Embryonic facial prominence (tissue), 1 donor: ENCODE measurements at regions not wholly inside any gene's neighbourhood (a gene's known extent, or its start where the extent isn't known, plus 50 kb on each side); places are given as distances from the start of the nearest gene placed in this dataset.

ENCODE experiments used
- DNase-seq: peaks from one replicate; pipeline ENCODE4 v3.0.0-alpha.2; 2016; ENCODE audit errors: extremely low spot score

DNA sequence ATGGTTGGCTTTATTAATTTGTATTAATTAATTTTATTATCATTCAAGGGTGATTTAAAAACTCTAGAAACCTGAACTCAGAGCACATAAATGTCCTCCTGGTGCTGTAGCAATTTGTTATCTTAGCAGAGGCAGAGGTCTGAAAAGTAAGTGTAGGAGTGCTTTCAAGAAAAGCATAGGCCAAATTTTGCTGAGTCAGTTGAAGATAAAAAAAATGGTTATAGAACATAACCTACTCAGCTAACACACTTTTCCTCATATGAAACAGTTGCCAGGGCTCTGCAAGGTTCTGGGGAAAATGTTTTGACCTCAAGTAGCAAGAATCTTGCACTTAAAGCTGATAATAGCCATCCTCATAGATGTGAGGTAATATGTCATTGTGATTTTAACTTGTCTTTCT is 53.5 kb upstream of the CHODL start:
- DNase-seq, result no peak

DNA sequence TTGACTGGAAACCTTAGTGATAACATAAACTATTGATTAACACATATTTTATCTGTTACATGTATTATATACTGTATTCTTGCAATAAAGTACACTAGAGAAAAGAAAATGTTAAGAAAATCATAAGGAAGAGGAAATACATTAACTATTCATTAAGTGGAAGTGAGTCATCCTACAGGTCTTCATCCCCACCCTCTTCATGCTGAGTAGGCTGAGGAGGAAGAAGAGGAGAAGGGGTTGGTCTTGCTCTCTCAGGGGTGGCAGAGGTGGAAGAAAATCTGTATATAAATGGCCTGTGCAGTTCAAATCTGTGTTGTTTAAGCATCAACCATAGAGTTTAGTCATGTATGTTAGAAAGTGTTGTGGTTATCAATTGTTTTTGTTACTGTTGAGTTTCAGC is 66.1 kb upstream of the CHODL start:
- no peak for DNase-seq

DNA sequence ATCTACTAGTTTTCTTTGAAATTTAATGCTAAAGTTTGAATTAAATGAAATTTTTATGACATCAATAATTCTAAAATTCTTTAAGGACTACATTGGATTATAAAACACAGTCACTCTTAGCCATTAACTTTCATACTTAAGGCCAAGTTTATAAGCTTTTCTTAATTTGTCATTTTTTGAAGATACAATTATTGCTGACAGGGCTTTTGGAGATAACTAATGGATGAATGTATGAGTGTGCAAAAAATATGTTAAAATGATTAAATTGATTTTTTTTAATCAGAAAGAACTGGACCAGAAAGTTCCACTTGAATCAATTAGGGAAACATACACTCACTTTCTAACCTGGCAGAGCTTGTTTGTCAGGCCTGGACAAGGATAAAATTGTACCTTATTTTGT is 70.3 kb upstream of the CHODL start:
- DNase-seq, result no peak

DNA sequence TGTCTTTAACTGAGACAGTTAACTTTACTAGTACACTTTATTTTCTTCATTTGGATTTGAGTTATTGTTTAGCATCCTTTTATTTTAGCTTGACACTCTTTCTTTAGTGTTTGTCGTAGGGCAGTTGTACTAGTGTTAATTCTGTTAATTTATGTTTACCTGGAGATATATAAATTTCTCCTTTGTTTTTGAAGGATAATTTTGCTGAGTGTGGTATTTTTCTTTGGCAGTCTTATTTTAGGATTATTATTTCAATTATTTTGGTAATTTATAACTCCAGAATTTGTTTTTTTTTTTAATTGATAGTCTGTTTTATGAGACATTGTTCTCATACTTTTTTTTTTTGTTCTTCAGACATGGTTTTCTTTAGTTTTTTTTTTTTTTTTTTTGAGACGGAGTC is 73.8 kb upstream of the CHODL start:
- DNase-seq, result no peak

DNA sequence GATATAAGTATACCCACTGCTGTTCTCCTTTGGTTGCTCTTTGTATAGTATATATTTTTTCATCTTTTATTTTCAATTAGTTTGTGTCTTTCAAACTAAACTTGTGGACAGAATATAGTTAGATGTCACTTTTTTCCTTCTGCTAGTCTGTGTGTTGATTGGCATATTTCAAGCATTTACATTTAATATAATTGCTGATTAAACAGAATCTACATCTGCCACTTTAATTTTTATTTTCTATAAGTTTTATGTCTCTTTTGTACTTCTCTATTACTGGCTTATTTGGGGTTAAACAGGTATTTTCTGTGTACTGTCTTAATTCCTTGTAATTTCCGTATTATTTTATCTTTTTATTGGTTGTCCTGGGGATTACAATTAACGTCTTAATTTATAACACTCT is 74.4 kb upstream of the CHODL start:
- no peak for DNase-seq

DNA sequence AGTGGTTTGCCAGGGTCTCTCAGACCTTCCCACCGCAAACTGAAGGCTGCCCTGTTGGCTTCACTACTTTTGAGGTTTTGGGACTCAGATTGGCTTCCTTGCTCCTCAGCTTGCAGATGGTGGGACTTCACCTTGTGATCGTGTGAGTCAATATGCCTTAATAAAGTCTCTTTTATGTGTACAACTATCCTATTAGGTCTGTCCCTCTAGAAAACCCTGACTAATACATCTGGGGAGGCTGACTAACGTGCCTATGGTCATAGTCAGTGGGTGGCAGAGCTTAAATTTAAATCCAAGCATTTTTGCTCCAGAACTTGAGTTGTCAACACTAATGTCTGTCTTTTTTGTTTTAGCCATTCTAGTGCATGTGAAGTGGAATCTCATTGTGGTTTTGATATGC is 76.5 kb upstream of the CHODL start:
- DNase-seq, result no peak

DNA sequence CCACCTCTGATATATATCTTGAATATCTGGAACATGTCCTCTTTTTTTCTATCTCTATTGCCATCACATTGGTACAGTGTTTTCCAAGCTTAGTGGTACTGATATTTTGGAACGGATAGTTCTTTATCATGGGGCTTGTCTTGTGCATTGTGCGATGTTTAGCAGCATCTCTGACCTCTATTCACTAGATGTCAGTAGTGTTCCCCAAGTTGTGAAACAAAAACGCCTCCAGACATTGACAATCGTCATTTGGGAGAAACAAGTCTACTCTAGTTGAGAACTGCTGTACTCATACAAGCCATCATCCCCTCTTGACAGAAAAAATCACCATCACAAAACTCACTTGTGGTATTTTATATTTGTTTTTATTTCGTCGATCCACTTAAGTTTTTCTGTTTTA is 79.7 kb upstream of the CHODL start:
- DNase-seq, result no peak

DNA sequence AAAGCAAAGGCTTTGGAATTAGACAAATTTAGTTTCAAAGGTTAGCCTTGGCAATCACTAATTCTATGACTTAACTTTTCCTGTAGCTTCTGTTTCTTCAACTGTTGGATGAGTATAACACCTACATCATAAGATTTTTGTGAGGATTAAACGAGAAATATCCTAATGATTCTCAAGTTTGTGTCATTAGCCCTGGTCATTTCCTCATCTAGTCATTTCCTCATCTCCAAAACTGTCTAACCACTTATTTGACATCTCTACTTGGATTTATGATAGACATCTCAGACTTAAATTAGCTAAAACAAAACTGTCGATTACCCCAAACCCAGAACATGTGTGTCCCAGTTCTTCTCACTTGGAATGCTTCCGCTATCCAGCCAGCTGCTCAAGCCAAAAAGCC is 80.2 kb upstream of the CHODL start:
- DNase-seq, result no peak

DNA sequence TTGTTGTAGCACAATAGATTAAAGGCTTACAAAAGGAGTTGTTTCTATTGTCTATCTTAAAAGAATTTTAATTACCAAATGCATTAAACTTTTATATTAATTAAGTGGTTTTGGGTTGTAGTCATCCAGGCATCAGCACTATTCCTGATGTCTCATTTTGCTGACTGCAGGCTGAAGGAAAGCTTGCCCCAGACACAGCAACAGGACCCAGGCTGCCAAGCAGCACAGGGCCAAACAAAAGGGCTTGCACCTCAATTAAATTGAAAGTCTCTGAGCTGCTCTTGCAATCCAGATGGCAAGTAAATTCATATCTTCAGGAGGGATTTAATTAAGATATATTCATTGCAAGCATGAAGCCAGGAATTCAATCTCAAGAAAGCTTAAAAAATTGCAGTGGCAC is 80.7 kb upstream of the CHODL start:
- no peak for DNase-seq

DNA sequence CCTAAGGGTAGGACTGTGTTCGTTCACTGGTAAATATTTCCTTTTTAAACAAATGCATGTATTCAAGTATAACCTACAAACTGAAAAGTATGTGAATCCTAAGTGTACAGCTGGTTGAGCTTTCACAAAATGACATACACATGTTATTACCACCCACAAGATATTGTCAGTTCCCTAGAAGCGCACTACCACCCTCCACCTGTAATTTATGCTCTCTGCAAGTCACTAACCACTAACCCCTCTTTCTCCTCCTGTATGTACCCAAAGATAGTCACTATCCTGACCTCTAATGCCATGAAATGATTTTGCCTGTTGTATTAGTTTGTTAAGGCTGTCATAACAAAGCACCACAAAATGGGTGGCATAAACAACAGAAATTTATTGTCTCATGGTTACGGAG is 82.8 kb upstream of the CHODL start:
- DNase-seq, result no peak

DNA sequence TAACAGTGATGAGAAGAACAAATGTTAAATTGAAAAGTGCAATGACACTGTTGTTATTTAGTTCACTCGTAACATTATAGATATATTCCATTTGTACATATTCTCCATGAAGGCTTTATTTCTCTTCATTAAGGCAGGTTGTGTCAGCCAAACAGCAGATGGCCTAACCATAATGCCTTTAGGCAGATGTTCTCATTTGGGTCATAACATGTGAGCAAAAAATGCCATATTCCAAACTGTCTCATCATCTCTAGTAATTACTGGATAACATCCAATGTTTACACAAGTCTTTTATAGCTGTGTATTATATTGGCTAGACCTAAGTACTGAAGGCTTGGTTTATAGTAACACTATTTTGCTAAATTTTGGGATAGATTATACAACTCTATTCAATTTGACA is 87.2 kb upstream of the CHODL start:
- no peak for DNase-seq

DNA sequence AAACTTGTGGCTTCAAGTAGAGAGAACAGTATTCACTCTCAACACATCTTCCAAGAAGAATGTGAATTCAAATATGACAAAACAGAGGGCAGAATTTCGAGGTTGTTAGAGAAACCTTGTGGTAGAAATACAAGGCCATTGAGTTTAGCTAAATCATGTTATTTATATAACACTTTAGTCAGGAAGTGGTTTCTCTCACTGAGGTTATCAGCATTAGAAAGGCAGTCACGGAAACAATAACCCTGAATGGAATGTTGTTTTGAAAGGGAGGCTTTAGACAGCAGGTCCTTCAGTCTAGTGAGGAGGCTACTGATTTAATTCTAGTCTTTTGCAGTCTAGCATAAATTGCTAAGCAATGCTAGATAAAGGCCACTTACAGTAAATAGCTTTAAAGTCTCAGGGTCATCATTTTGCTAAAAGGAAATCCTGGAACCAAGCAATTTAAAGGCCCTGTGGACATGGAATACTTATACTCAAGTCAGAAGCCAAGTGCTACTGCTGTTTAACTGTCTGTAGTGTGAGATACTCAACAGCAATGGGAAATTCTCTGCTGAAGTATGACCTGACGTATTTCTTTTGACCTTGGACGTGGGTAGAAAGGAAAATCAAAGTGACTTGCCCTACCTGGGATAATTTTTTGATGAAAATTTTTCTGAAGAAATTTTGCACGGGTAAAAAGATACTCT is 89.0 kb upstream of the CHODL start:
- DNase-seq, result no peak

DNA sequence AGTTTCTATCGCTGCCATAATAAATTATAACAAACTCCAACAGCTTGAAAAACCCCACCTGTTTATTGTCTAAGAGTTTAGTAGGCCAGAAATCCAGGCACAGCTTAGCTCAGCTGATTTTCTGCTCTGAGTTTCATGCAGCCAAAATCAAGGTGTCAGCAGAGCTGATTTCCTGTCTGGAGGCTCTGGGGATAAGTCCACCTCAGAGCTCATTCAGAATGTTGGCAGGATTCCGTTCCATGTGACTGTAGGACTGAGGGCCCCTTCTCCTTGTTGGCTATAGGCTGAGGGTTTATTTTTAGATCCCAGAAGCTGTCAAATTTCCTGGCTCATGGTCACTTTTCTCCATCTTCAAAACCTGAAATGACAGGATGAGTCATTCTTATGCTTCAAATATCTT is 91.6 kb upstream of the CHODL start:
- DNase-seq, result no peak

DNA sequence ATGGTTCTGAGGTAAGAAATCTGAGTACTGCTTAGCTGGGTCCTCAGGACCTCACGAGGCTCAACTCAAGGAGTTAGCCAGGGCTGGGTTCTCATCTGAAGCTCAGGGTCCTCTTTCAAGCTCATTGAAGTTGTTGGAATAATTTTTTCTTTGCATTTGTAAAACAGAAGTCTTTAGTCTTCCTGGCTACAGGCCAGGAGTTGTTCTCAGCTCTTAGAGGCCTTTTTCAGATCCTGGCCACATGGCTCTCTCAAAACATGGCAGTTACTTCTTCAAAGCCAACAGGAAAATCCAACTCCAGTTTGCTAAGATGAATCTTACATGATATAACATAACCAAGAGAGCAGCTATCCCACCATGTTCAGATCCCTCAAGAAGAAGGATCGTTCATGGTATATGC is 92.3 kb upstream of the CHODL start:
- no peak for DNase-seq

DNA sequence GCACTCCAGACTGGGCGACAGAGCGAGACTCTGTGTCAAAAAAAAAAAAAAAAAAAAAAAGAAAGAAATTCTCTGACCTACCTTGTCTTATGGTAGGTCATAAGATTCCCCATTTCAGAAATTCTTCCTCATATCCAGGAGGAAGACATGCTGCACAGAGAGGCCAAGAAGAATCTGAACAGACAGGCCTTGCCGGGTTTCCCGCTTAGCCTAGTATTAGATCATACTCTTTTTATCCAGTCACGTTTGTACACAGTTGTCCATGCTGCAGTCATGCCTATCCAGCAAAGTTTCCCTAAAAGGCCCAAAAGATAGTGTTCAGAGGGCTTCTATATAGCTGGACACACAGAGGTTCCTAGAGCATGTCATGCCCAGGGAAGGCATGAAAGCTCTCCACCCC is 93.6 kb upstream of the CHODL start:
- DNase-seq, result no peak

DNA sequence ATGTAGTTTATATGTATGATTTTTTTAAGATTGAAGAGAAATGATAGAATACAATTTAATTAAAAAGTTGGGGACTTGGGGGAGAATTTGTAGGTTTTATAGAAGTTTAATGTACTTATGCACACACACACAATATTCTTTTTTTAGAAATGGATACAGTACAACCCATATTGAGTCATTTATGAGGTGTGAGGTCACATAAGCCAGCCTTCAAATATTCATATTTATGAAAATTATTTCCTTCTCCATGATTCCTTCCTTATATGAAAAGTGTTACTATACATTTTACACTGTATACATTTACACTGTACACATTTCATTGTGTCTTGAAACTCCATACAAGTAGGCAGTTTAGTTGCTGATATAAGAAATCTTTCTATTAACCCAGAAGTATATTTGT is 96.2 kb upstream of the CHODL start:
- no peak for DNase-seq

DNA sequence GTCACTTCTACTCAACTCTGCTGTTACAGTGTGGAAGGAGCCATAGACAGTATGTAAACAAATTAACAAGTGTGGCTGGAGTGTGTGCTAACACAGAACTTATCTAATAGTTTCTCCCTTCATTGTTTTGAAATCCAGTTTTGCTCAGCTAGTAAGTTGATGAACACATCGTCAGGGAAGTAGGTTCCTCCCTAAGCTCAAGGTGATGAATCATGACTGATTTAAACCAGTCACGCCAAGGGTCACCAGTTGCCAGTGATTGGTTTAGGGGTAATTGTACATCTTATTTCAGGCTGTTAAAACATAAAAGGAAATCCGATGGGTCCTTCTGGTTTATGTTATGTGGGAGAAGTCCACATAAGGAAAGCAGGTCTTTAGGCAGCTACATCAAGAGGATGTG is 97.0 kb upstream of the CHODL start:
- DNase-seq, result no peak

DNA sequence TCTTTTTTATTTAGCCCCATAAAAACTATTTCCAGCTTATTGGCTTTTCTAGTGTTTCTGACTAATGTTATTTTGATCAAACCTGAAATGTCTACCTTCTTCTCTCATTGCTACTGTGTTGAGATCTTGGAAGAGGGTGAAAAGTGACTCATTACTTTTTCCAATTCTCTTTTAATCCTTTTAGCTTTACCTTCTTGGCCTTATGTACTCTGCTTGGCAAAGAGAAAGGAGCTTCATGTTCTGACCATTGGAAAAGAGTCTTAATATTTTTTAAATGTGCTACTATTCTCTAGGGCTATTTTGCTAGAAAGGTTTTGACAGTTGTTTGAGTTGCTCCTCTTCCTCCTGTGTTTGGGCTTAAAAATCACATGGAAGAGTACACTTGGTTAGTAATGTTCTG is 97.8 kb upstream of the CHODL start:
- no peak for DNase-seq

DNA sequence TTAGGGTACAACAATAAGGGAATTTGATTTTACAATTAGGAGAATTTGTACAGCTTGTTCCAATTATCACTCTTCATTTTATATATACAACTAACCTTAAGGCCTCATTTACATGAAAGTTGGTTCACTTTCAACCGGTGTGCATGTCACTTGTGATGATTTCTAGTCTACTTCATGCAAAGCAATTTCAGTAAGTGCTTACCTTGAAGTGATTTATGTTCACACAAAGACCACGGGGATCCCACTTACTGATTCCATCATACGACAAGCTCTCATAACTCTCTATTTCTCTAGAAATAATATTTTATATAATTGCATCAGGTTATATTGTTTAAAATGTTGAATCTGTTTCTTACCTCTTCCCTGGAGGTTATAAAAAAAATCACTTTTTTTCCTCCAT is 100.3 kb upstream of the CHODL start:
- DNase-seq, result no peak

DNA sequence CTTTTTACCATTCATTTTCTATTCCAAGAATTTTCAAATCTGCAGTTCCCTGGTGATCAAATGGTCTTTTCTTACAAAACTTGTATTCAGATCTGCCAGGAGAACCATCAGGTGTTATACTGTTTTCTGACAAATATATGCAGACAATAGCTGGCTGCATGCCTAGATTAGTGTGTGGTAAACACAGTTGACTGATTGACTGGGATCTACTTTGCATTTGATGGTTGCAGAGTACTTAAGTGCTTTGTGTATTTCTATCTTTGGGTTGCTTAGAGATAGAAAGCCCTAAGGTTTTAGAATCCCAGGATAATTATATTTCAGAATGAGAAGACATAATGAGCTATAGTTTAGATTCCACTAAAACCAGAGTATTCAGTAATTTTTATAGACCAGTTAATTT is 102.0 kb upstream of the CHODL start:
- DNase-seq, result no peak

DNA sequence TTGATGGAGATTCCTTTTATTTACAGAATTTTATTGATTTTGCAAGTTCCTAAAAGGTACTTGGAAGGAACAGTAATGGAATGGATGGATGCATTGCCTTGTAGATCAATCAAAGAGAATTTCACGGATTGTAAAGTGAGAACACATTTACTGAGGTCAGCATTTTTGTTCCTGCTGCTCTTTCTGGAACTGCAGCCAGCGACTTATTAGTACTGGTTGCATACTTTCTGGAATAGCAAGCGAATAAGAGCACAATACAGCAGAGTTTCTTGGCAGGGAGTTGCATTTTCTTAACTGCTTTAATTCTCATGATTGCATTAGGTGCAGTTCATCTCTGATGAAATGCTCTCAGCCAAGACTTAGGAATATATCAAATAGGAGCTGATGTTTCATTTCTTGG is 106.1 kb upstream of the CHODL start:
- no peak for DNase-seq

DNA sequence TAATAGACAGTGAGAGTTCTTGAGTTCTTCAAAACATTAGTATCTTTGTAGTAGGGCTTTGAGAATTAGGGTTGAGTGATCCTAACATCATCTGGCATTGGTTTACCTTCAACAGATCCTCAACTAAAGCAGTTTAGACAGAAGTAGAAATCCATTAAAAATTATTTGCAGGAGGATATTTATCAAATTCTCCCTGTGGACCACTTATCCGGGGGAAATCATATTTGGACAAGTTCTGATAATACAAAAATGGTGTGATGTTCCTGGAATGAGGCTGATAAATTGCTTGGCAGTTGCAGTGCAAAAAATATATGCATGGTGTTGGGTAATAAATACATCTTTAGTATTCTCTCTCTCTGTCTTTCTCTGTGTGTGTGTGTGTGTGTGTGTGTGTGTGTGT is 115.1 kb upstream of the CHODL start:
- DNase-seq, result no peak

DNA sequence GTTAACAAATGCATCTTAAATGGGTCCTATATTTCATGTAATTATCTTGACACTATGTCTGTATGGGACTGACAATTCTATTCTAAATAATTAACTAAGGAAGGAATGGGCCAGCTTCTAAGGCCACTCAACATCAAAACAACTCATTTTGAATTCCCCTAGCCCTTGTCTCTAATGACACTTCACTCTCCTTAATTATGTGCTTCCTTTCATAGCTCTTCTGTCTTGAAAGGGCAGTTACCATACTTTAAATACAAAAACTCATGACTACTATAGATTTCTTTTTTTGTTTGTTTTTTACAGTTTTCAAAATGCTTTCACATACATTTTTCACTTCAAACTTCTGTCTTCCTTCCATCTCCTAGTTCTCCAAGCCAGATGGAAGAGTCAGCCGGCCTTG is 126.1 kb upstream of the CHODL start:
- no peak for DNase-seq

DNA sequence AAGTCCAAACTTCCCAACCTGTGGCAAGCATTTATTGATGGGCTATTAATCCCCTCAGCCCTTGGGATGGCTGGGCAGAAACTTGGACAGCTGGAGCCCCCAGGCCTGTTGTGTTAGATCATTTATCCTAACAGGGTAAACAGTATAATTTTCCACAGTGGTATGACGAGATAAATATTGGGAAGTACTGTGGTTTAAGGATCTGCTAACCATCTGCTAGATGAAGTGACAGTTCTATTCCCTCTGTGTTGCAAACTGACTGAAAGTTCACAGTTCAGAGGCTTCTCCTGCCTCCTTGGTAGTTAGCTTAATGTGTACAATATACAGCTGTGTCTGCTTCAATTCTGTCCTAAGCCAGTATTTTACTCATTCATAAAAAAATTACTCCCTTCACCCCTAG is 127.5 kb upstream of the CHODL start:
- no peak for DNase-seq

DNA sequence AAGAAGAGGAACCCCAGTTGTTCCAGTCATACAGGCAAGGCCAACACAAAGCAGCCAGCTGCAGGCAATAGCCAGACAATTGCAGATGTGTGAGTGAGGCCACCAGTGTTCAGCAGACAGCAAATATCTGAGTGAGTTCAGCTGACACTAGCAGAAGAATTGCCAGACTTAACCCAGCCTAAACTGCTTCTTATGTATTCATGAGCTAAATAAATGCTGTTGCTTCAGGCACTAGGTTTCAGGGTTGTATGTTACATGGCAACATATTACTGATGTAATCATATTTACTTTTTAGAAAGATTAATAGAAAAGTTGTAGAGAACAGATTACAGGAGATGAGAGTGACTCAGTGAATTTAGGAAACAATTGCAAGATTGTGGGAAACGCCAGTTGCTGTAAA is 129.8 kb upstream of the CHODL start:
- DNase-seq, result no peak
